ENCODE measurements at regions not wholly inside any gene's neighbourhood (a gene's known extent, or its start where the extent isn't known, plus 50 kb on each side); places are given as distances from the start of the nearest gene placed in this dataset.

DNA sequence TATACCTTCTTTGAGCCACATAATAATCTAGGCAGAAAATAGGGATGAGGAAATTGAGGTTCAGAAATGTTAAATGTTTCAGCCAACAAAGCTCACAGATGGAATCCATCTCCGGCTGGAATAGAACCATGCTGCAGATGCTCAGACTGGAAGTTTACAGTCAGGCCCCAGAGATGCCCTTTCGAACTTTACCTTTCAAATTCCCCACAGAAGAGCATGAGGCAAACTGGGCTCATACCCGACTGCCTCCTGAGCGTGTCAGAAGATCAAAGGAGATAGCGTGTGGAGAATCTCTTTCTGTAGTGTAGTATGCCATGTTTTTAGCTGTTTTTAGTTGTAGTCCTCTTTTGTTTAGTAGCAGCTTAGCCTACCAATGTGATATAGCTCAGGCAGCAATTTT lies 72.0 kb upstream of the DAP start:
- Histone ChIP-seq H3K4me2 (ENCODE audit: insufficient read depth in 1 of 2, low read depth in 2 of 2, low read length in 2 of 2) (no peak overlapping the region), H4K5ac (ENCODE audit: insufficient read length, low read depth, low read length) (no peak overlapping the region), H4K91ac (replicated peaks; ENCODE audit: insufficient read length, low read length) (no peak overlapping the region), H3K27ac (ENCODE audit: low read depth, low read length) (no peak overlapping the region), H2BK120ac (replicated peaks; ENCODE audit: low read depth, low read length) (no peak overlapping the region), H2BK12ac (ENCODE audit: low read depth, low read length) (no peak overlapping the region), H3K4ac (replicated peaks; ENCODE audit: insufficient read length, low read depth, low read length) (no peak overlapping the region), H2AK5ac (ENCODE audit: low read depth, low read length) (no peak overlapping the region), H3K27me3 (replicated peaks in 1 of 4; ENCODE audit: control insufficient read depth in 3 of 4, extremely low read depth in 1 of 4, insufficient read depth in 3 of 4, low read length in 3 of 4) (no peaks in the 10 kb centered on the region), H3K9ac (replicated peaks in 1 of 4; ENCODE audit: extremely low read depth in 1 of 4, low read depth in 3 of 4, low read length in 3 of 4) (no peak overlapping the region), H2BK15ac (ENCODE audit: low read length) (no peak overlapping the region), H2BK20ac (ENCODE audit: low read length) (no peak overlapping the region), H3K14ac (ENCODE audit: insufficient read length) (no peak overlapping the region), H2AFZ (ENCODE audit: low read length) (no peak overlapping the region), H3K56ac (replicated peaks; ENCODE audit: insufficient read length, low read depth, low read length) (no peak overlapping the region), H4K8ac (ENCODE audit: extremely low read depth, insufficient read depth, low read length) (no peak overlapping the region), H3K36me3 (ENCODE audit: control insufficient read depth in 2 of 4, insufficient read depth in 4 of 4, low read length in 3 of 4) (no peaks in the 10 kb centered on the region), H3K4me1 (replicated peaks in 1 of 4; ENCODE audit: control insufficient read depth in 3 of 4, insufficient read depth in 4 of 4, low read length in 3 of 4) (no peaks in the 10 kb centered on the region), H3K79me1 (ENCODE audit: low read depth, low read length) (no peaks in the 10 kb centered on the region), H2BK5ac (ENCODE audit: low read depth, low read length) (no peak overlapping the region), H4K20me1 (replicated peaks in 1 of 2; ENCODE audit: control insufficient read depth in 1 of 2, insufficient read depth in 2 of 2, low read length in 2 of 2) (no peaks in the 10 kb centered on the region), H3K4me3 (ENCODE audit: extremely low read depth in 1 of 4, insufficient read depth in 2 of 4, low read depth in 3 of 4, low read length in 4 of 4) (no peak overlapping the region), H3K23me2 (ENCODE audit: low read depth, low read length) (no peaks in the 10 kb centered on the region), H3K9me3 (ENCODE audit: insufficient read depth in 2 of 2, low read depth in 1 of 2, low read length in 1 of 2) (no peaks in the 10 kb centered on the region), H3K23ac (ENCODE audit: insufficient read length) (no peak overlapping the region), H3K18ac (ENCODE audit: extremely low read depth, low read length) (no peak overlapping the region), H3K79me2 (ENCODE audit: control insufficient read depth in 1 of 2, insufficient read depth in 2 of 2, low read length in 2 of 2) (no peaks in the 10 kb centered on the region)
- FAIRE-seq, result no peak
- ChIA-PET POLR2A (ENCODE audit: partially characterized antibody) (interaction anchor here (0.9 kb wide), 1 partner anchor 9 kb away, joined by 4 read pairs; no protein-coding TSS in a partner anchor), CTCF (ENCODE audit: partially characterized antibody) (interaction anchor here (0.9 to 2.2 kb wide), 2 partner anchors 23 to 91 kb away, joined by 3 to 16 read pairs; no protein-coding TSS in a partner anchor)
- no peak for TF ChIP-seq HDAC2 (IDR thresholded peaks at IDR 0.05; ENCODE audit: borderline replicate concordance in 1 of 2, low read depth in 2 of 2, low read length in 2 of 2)
- TF ChIP-seq CBX8 (IDR thresholded peaks at IDR 0.05; ENCODE audit: borderline replicate concordance, low read depth, low read length), result no peak
- DNase-seq (ENCODE audit: low read depth in 1 of 2, low spot score in 2 of 2), result no peak
- 89% methylated on average over 5 of the region's 5 CpGs; no CpG with 5 or more reads in 1 of the 2 experiments for WGBS, 2 experiments (ENCODE audit: extremely low coverage in 1 of 2, insufficient coverage in 1 of 2, insufficient read length in 1 of 2, insufficient replicate concordance in 2 of 2, low coverage in 1 of 2, low lambda C conversion rate in 2 of 2, missing lambda C conversion rate in 1 of 2)

All from H1 (cell line).